Caco-2 (cell line): ENCODE measurements at regions not wholly inside any gene's neighbourhood (a gene's known extent, or its start where the extent isn't known, plus 50 kb on each side); places are given as distances from the start of the nearest gene placed in this dataset.

Experiments used
- BruUV-seq: library from RNA; stranded (reverse); fragments of 400-500 nt; replicated peaks from 2 replicates; lab custom pipeline; 2021; lab: Mats Ljungman, UMichigan
- CTCF ChIA-PET: fragments of 300-600 bp; sonication (Branson Sonifier 250); formaldehyde crosslinking; loops from one replicate; lab custom pipeline; 2022; ENCODE audit warnings: antibody characterized with exemption; lab: Charles Lee
- POLR2A ChIA-PET: fragments of 300-600 bp; sonication (Branson Sonifier 250); formaldehyde crosslinking; loops from one replicate; lab custom pipeline; 2022; ENCODE audit warnings: antibody characterized with exemption; lab: Charles Lee
- DNase-seq, 2 experiments: peaks; one replicate each; pipeline versions ENCODE4 v3.0.0 to v3.0.0-alpha.2; 2020 to 2022
- H3K27me3 ChIP-seq: replicated peaks from 2 replicates; pipeline ENCODE4 v1.6.0; 2011; ENCODE audit warnings: low read length; ENCODE audit not compliant: control insufficient read depth, insufficient read depth
- H3K36me3 ChIP-seq: 2 replicates; pipeline ENCODE4 v1.5.1; 2011; ENCODE audit warnings: low read length; ENCODE audit not compliant: control insufficient read depth, insufficient read depth
- H3K4me1 ChIP-seq: fragments of 250-450 bp; sonication (Bioruptor Pico); 2 replicates; pipeline ENCODE4 v1.5.1; 2020; ENCODE audit warnings: mild to moderate bottlenecking
- H3K4me3 ChIP-seq: 2 replicates; pipeline ENCODE4 v1.5.1; 2011; ENCODE audit warnings: low read depth, mild to moderate bottlenecking, control low read depth, low read length
- H3K9me3 ChIP-seq: fragments of 250-450 bp; sonication (Bioruptor Pico); 2 replicates; pipeline ENCODE4 v1.5.1; 2020; ENCODE audit warnings: mild to moderate bottlenecking, moderate library complexity
- H3K27ac Mint-ChIP-seq: one replicate; pipeline ENCODE4 v1.8.0; 2022; ENCODE audit warnings: mixed read lengths; ENCODE audit not compliant: unreplicated experiment
- H3K27me3 Mint-ChIP-seq: one replicate; pipeline ENCODE4 v1.8.0; 2022; ENCODE audit warnings: mixed read lengths; ENCODE audit not compliant: insufficient read depth, unreplicated experiment
- H3K36me3 Mint-ChIP-seq: one replicate; pipeline ENCODE4 v1.8.0; 2022; ENCODE audit warnings: mild to moderate bottlenecking, mixed read lengths; ENCODE audit not compliant: insufficient read depth, unreplicated experiment
- H3K4me1 Mint-ChIP-seq: one replicate; pipeline ENCODE4 v1.8.0; 2022; ENCODE audit warnings: low read depth, mixed read lengths; ENCODE audit not compliant: unreplicated experiment
- H3K4me3 Mint-ChIP-seq: one replicate; pipeline ENCODE4 v1.8.0; 2022; ENCODE audit warnings: mild to moderate bottlenecking, moderate library complexity, mixed read lengths; ENCODE audit not compliant: unreplicated experiment
- H3K9me3 Mint-ChIP-seq: one replicate; pipeline ENCODE4 v1.8.0; 2022; ENCODE audit warnings: mixed read lengths; ENCODE audit not compliant: unreplicated experiment
- intact Hi-C: fragments of 100-400 bp; cut with micrococcal nuclease; formaldehyde crosslinking; loops from one replicate; pipeline ENCODE4 v1.10.0; 2022; ENCODE audit not compliant: unreplicated experiment
- TF ChIP-seq, protein P1 (sequence below), 2 experiments: fragments of 200-600 bp in 1 of 2; IDR thresholded peaks; 1 replicate in 1 of 2; 2 replicates in 1 of 2; pipeline versions ENCODE4 v1.5.1 to v1.8.0; 2011 to 2022; ENCODE audit warnings: antibody characterized with exemption in 1 of 2, control low read depth in 1 of 2, inconsistent platforms in 1 of 2, low read depth in 1 of 2, low read length in 1 of 2, mild to moderate bottlenecking in 1 of 2, moderate library complexity in 1 of 2; ENCODE audit not compliant: insufficient read depth in 1 of 2, severe bottlenecking in 1 of 2, unreplicated experiment in 1 of 2

DNA sequence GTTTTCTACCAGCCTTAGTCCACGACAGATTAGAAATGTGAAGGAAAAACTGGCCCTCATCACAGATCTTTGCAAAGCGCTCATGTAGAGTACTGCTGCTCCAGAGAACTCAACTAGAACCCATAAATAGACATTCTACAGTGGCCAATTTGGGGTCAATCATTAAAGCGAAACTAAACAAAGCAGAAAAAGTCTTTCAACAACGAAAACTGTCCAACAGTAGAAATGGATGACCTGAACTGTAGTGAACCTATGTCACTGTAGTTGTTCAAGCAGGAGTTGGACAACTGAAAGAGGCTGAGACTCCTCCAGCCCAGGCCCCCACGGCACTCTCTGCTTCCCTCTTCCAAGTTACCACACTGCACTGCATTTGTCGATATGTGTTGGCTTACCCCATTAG lies 472.6 kb downstream of the BCAT1 start:
- ChIA-PET CTCF (no interaction called here), POLR2A (no interaction called here)
- H3K36me3 Mint-ChIP-seq: peaks cover 6% of the 10 kb centered on the region
- TF ChIP-seq, protein P1, sequence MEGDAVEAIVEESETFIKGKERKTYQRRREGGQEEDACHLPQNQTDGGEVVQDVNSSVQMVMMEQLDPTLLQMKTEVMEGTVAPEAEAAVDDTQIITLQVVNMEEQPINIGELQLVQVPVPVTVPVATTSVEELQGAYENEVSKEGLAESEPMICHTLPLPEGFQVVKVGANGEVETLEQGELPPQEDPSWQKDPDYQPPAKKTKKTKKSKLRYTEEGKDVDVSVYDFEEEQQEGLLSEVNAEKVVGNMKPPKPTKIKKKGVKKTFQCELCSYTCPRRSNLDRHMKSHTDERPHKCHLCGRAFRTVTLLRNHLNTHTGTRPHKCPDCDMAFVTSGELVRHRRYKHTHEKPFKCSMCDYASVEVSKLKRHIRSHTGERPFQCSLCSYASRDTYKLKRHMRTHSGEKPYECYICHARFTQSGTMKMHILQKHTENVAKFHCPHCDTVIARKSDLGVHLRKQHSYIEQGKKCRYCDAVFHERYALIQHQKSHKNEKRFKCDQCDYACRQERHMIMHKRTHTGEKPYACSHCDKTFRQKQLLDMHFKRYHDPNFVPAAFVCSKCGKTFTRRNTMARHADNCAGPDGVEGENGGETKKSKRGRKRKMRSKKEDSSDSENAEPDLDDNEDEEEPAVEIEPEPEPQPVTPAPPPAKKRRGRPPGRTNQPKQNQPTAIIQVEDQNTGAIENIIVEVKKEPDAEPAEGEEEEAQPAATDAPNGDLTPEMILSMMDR (IDR thresholded peaks at IDR 0.05; ENCODE audit: insufficient read depth in 1 of 2, low read depth in 1 of 2, low read length in 1 of 2, severe bottlenecking in 1 of 2, unreplicated experiment in 1 of 2): no peak
- intact Hi-C loops: no loop called here
- H3K4me3 Mint-ChIP-seq: no peak overlapping the region
- DNase-seq: no peak
- Histone ChIP-seq H3K4me3 (no peak overlapping the region), H3K4me1 (peaks cover 16% of the 10 kb centered on the region), H3K27me3 (no peaks in the 10 kb centered on the region), H3K9me3 (no peaks in the 10 kb centered on the region), H3K36me3 (no peaks in the 10 kb centered on the region)
- H3K27me3 Mint-ChIP-seq: no peaks in the 10 kb centered on the region
- H3K27ac Mint-ChIP-seq: no peak overlapping the region
- BruUV-seq: no TSS peak
- H3K9me3 Mint-ChIP-seq: peaks cover 15% of the 10 kb centered on the region
- H3K4me1 Mint-ChIP-seq: peaks cover 17% of the 10 kb centered on the region

- Histone ChIP-seq H3K36me3 (no peaks in the 10 kb centered on the region), H3K27me3 (no peaks in the 10 kb centered on the region), H3K9me3 (no peaks in the 10 kb centered on the region), H3K4me1 (peaks cover 21% of the 10 kb centered on the region), H3K4me3 (no peak overlapping the region)
- TF ChIP-seq, protein P1 (IDR thresholded peaks at IDR 0.05; ENCODE audit: insufficient read depth in 1 of 2, low read depth in 1 of 2, low read length in 1 of 2, severe bottlenecking in 1 of 2, unreplicated experiment in 1 of 2): no peak
- H3K9me3 Mint-ChIP-seq: peaks cover 6% of the 10 kb centered on the region
- CTCF ChIA-PET: no interaction called here
- no peak for DNase-seq
- peaks cover 6% of the 10 kb centered on the region for H3K36me3 Mint-ChIP-seq
- POLR2A ChIA-PET: no interaction called here
- intact Hi-C loops: no loop called here
- no peak overlapping the region for H3K27ac Mint-ChIP-seq
- H3K4me1 Mint-ChIP-seq: peaks cover 14% of the 10 kb centered on the region
- BruUV-seq: no TSS peak
- no peak overlapping the region for H3K4me3 Mint-ChIP-seq
- no peaks in the 10 kb centered on the region for H3K27me3 Mint-ChIP-seq
These were observed 473.6 kb downstream of the BCAT1 start for GRCh38 chr12:24475337-24475736.

DNA sequence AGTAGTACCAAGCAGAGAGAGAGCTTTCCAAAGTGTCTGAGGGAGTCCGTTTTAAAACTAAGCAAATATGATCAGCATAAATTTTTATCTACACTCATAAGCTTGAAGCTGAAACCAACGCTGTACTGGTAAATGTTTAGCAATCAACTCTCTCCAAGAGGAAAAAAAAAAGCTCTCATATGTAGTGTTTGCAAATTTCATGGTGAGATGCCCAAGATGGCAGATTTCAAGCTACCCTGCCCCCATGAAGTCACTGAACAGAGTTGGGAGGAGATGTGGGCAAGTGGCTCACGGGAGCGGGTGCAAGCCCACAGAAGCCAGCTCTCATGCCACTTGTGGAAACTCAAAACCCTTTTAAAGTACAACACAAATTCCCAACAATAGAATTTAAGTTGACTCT lies 475.8 kb downstream of the BCAT1 start:
- no TSS peak for BruUV-seq
- Histone ChIP-seq H3K9me3 (no peaks in the 10 kb centered on the region), H3K4me1 (peaks cover 15% of the 10 kb centered on the region), H3K4me3 (no peak overlapping the region), H3K27me3 (no peaks in the 10 kb centered on the region), H3K36me3 (no peaks in the 10 kb centered on the region)
- POLR2A ChIA-PET: no interaction called here
- TF ChIP-seq, protein P1 (IDR thresholded peaks at IDR 0.05; ENCODE audit: insufficient read depth in 1 of 2, low read depth in 1 of 2, low read length in 1 of 2, severe bottlenecking in 1 of 2, unreplicated experiment in 1 of 2): no peak
- CTCF ChIA-PET: no interaction called here
- Mint-ChIP-seq H3K27ac (no peak overlapping the region), H3K36me3 (no peaks in the 10 kb centered on the region), H3K27me3 (no peaks in the 10 kb centered on the region), H3K9me3 (no peaks in the 10 kb centered on the region), H3K4me3 (no peak overlapping the region), H3K4me1 (peaks cover 7% of the 10 kb centered on the region)
- no peak for DNase-seq
- intact Hi-C loops: no loop called here
